HG03565 (cell line): ENCODE measurements at regions not wholly inside any gene's neighbourhood (a gene's known extent, or its start where the extent isn't known, plus 50 kb on each side); places are given as distances from the start of the nearest gene placed in this dataset.
"Not testable (repeated sequence)": the region's sequence is repeated elsewhere in the genome, so short reads cannot be mapped to it uniquely, and the experiment has no call there.

Experiments
- ATAC-seq: cut with Tn5 transposase; IDR thresholded peaks from one replicate; pipeline ENCODE4 v1.9.1; 2021; ENCODE audit warnings: mild to moderate bottlenecking, moderate library complexity; ENCODE audit not compliant: unreplicated experiment

GRCh38 chrX:86887341-86887740 lies 630.3 kb upstream of the KLHL4 start:
- ATAC-seq: no peak

DNA sequence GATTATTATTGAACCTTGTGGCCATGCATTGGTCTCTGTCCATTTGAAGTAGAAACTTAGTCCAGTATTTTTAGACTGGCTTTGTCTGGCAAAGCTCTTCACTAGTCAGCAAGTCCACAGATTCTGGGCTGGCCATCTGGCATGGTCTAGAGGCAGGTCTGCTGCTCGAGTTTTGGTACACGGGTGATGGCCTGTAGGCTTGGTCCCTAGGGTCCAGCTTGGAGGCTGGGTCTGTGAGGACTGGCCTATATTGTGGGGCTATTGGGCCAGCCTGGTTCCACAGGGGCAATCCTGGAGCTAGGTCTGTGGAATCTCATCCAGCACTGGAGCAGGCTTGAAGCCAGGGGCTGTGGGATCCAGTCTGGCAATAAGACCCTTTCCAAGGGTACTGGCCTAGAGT lies 607.6 kb upstream of the KLHL4 start:
- no peak for ATAC-seq

DNA sequence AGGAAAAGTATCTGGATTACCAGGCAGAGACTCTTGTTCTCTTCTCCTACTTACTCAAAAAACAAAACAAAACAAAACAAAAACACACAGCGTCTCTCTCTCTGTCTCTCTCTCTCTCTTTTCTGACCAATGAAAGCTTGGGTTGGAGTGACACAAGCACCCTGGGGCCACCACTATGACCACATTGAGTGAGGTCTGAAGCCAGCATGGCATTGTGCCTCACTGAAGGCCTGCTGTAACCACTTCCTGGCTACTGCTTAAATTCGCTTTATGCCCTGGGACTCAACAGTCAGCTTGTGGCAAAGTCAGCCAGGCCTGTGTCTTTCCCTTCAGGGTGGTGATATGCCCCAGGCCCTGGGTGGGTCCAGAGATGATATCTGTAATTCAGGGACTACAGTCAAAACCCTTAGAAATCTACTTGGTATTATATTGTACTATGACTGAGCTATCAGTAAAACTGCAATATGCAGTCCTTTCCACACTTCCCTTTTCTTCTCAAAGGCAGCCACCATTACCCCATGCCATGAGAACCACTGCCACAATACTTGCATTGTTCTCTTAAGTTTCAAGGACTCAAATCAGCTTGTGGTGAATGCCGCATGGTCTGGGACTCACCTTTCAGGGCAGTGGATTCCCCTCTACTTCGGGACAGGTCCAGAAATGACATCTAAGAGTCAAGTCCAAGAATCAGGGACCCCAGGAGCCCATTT lies 606.8 kb upstream of the KLHL4 start:
- no peak for ATAC-seq

DNA sequence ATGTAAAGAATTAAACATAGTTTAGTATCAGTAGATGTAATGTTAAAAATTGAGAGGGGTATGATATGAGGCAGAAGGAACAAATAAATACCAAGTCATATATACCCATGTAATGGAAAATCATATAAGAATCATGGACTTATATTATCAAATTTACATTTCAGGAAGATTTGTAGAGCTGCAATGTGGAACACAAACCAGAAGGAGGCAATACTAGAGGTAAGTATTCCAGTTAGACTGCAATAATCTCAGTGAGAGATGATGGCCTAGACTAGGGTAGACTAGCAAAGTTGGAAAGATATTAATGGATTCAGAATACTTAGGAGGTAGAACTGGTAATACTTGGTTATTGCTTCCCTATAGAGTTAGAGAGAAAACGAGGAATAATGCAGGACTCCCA lies 603.0 kb upstream of the KLHL4 start:
- ATAC-seq: no peak

GRCh38 chrX:86917959-86918358 lies 599.6 kb upstream of the KLHL4 start:
- no peak for ATAC-seq

DNA sequence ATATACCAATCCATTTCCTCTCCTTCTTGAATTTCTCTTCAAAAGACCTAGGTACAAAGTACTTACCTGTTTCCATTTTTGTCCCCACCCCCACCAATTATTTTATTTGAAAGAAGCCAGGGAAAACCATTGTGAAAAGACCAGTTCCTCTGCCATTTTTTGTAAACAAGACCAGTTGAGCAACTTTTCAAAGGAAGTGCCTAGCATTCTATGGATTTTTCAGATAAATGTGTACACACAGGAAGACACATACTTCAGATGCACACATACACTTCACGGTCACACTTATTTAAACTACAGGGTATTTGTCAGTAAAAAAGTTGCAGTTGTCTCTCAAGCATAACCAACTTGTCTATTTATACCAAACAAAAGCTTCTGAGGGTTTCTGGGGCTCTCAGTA lies 587.2 kb upstream of the KLHL4 start:
- no peak for ATAC-seq

- ATAC-seq: no peak
Observed at GRCh38 chrX:86935988-86936387, 581.6 kb upstream of the KLHL4 start.

DNA sequence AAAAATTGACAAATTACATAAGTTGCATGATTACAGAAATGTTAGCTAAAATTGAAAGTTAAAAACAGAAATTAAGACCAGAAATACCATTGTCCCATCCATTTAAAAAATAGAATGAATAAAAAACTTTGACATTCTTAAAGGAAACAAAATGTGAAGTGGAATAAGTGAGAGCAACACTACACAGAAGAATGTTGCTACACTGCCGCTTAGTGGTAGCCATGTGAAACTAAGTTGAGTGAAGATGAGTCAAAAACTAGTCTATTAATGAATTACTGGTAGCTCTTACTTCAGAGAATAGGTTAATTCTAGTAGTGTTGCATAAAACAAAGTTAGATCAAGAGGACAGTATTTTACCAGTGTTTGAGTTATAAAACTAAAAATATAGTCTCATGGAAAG lies 571.0 kb upstream of the KLHL4 start:
- peak; percentile 86 for ATAC-seq

DNA sequence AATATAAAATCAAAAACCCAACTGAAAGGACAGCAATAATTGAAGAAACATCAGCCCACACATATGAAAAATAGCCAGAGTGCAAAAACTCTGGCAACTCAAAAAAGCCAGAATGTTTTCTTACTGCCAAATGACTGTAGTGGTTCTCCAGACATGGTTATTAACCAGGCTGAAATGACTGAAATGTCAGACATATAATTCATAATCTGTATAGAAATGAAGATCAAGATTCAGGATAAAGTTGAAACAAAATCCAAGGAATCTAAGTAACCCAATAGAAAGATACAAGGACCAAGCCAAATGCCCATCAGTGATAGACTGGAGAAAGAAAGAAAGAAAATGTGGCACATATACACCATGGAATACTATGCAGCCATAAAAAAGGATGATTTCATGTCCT lies 553.3 kb upstream of the KLHL4 start:
- no peak for ATAC-seq

DNA sequence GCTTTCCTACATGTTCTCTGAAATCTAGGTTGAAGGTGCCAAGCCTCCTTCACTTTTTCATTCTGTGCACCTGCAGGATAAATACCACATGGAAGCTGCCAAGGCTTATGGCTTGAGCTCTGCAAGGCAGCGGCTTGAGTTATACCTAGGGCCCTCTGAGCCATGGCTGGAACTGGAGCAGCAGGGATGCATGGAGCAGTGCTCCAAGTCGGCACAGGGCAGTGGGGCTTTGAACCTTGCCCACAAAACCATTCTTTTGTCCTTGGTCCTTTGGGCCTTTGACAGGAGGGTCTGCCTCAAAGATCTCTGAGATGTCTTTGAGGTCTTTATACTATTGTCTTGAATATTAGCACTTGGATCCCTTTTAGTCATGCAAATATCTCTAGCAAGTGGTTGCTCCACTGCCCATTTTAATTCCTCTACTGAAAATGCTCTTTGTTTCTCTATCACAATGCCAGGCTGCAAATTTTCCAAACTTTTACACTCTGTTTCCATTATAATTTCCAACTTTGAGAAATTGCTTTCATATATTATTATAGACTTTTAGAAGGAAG lies 536.2 kb upstream of the KLHL4 start:
- no peak for ATAC-seq

DNA sequence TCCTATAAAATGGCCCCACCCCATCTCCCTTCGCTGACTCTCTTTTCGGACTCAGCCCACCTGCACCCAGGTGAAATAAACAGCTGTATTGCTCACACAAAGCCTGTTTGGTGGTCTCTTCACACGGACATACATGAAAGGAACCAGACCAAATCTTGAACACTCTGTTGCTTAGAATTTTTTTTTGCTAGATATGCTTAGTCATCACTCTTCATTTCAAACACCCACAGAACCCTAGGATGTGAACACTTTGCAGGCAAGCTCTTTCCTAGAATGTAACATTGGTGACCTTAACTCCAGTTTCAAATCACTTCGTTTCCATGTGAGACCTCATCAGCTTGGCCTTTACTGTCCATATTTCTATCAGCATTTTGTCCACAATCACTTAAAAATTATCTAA lies 530.3 kb upstream of the KLHL4 start:
- not testable (repeated sequence) for ATAC-seq

- no peak for ATAC-seq
Observed at GRCh38 chrX:87003031-87003430, 514.6 kb upstream of the KLHL4 start.

GRCh38 chrX:87005183-87005582 lies 512.4 kb upstream of the KLHL4 start:
- ATAC-seq: no peak

GRCh38 chrX:87005885-87006284 lies 511.7 kb upstream of the KLHL4 start:
- ATAC-seq: no peak

- no peak for ATAC-seq
Observed at GRCh38 chrX:87006561-87006960, 511.0 kb upstream of the KLHL4 start.

- ATAC-seq: no peak
Observed at GRCh38 chrX:87017210-87017609, 500.4 kb upstream of the KLHL4 start.

GRCh38 chrX:87033115-87033514 lies 484.5 kb upstream of the KLHL4 start:
- not testable (repeated sequence) for ATAC-seq

GRCh38 chrX:87045352-87045751 lies 472.2 kb upstream of the KLHL4 start:
- ATAC-seq: no peak

DNA sequence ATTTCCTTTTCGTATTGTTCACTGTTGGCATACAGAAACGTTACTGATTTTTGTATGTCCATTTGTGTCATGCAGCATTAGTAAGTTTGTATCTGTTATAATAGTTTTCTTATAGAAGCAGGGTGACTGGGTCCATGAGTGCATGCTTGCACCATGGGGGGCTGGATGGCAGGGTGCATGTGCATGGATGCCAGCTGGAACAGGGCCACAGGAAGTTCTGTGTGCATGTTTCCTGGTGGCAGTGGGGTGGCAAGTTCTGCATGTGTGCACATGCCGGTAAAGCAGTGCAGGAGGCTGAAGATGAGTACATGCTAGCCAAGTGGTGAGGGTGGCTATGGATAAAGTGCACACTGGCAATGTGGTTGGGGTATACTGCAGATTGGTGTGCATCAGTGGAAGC lies 468.0 kb upstream of the KLHL4 start:
- ATAC-seq: no peak

DNA sequence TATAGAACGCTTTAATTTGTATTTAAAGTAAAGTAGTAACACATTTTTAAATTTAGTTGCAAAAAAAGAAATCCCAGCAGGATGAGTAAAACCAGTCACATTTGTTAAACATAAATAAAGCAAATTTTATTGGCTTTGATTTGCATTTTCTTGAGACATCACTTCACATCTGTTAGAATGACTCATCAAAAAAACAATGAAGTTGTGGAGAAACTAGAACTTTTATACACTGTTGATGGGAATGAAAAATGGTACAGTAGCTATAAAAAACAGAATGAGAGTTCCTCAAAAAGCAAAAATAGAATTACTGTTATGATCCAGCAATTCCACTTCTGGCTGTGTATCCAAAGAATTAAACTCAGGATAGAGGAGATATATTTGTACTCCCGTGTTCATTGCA lies 454.0 kb upstream of the KLHL4 start:
- no peak for ATAC-seq

- ATAC-seq: no peak
Observed at GRCh38 chrX:87064502-87064901, 453.1 kb upstream of the KLHL4 start.

DNA sequence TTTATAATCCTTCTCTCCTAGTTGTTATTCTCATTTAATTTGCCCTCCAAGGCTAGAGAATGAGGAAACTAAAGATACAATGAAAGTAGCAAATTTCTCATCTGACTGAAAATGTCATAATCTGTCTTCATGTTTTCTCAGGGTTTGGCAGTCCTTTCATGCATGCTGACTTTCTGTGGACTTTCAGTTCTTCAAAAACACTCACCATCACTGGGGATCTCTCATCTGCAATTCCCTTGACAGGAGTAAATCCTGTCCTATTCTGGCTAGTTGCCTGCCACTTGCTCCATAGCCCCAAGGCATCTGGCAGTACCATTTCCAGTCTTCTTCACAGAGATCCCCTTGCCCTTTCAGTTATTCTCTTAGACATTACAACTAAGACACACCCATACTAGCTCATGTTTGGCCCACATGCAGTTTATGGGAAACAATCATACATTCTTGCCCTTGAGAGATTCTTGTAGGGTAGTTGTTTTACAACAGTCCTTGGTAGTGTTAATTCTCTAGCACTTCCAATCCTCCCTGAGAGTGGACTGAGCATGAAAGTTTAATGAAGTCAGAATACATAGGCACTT lies 449.7 kb upstream of the KLHL4 start:
- ATAC-seq: no peak

GRCh38 chrX:87078231-87078630 lies 439.4 kb upstream of the KLHL4 start:
- no peak for ATAC-seq
